Activated CD4-positive, alpha-beta memory T cell treated with anti-CD3 and anti-CD28 coated beads for 36 hours (primary cell): ENCODE measurements at regions not wholly inside any gene's neighbourhood (a gene's known extent, or its start where the extent isn't known, plus 50 kb on each side); places are given as distances from the start of the nearest gene placed in this dataset.

ENCODE experiments used
- CTCF ChIA-PET: fragments of 350-600 bp; sonication (Branson Sonifier 250); formaldehyde crosslinking; loops from one replicate; lab custom pipeline; 2021; ENCODE audit warnings: antibody characterized with exemption, inconsistent platforms; lab: Charles Lee
- POLR2A ChIA-PET: fragments of 350-600 bp; sonication (Branson Sonifier 250); formaldehyde crosslinking; loops from one replicate; lab custom pipeline; 2021; ENCODE audit warnings: antibody characterized with exemption; lab: Charles Lee
- DNase-seq: peaks from one replicate; pipeline ENCODE4 v3.0.0-alpha.2; 2020
- H3K27ac Mint-ChIP-seq: one replicate; pipeline ENCODE4 v1.8.0; 2021; ENCODE audit warnings: mixed read lengths
- H3K27me3 Mint-ChIP-seq: one replicate; pipeline ENCODE4 v1.8.0; 2021; ENCODE audit warnings: mixed read lengths
- H3K36me3 Mint-ChIP-seq: one replicate; pipeline ENCODE4 v1.8.0; 2021; ENCODE audit warnings: mixed read lengths
- H3K4me1 Mint-ChIP-seq: one replicate; pipeline ENCODE4 v1.8.0; 2021; ENCODE audit warnings: low read depth, mixed read lengths
- H3K4me3 Mint-ChIP-seq: one replicate; pipeline ENCODE4 v1.8.0; 2021; ENCODE audit warnings: mild to moderate bottlenecking, mixed read lengths
- H3K9me3 Mint-ChIP-seq: one replicate; pipeline ENCODE4 v1.8.0; 2021; ENCODE audit warnings: mixed read lengths
- intact Hi-C: fragments of 100-400 bp; cut with micrococcal nuclease; formaldehyde crosslinking; loops from one replicate; pipeline ENCODE4 v1.15.1; 2023

- Mint-ChIP-seq H3K27ac (no peak overlapping the region), H3K27me3 (no peaks in the 10 kb centered on the region), H3K4me3 (no peak overlapping the region), H3K4me1 (no peaks in the 10 kb centered on the region), H3K9me3 (peaks cover 12% of the 10 kb centered on the region), H3K36me3 (no peaks in the 10 kb centered on the region)
- POLR2A ChIA-PET, result no interaction called here
- DNase-seq, result no peak
- intact Hi-C loops, result no loop called here
- CTCF ChIA-PET, result no interaction called here
Observed at GRCh38 chr4:18930487-18930886, 908.9 kb upstream of the LCORL start.

GRCh38 chr4:18923496-18924161 lies 902.1 kb upstream of the LCORL start:
- ChIA-PET POLR2A (no interaction called here), CTCF (no interaction called here)
- intact Hi-C loops, result no loop called here
- no peak for DNase-seq
- no peaks in the 10 kb centered on the region for H3K36me3 Mint-ChIP-seq
- no peak overlapping the region for H3K4me3 Mint-ChIP-seq
- no peak overlapping the region for H3K27ac Mint-ChIP-seq
- no peaks in the 10 kb centered on the region for H3K27me3 Mint-ChIP-seq
- H3K9me3 Mint-ChIP-seq, result peaks cover 10% of the 10 kb centered on the region
- H3K4me1 Mint-ChIP-seq, result no peaks in the 10 kb centered on the region

GRCh38 chr4:18917689-18918088 lies 896.1 kb upstream of the LCORL start:
- ChIA-PET CTCF (no interaction called here), POLR2A (no interaction called here)
- Mint-ChIP-seq H3K4me1 (no peaks in the 10 kb centered on the region), H3K4me3 (no peak overlapping the region), H3K36me3 (no peaks in the 10 kb centered on the region), H3K27ac (no peak overlapping the region), H3K27me3 (no peaks in the 10 kb centered on the region), H3K9me3 (peaks cover 16% of the 10 kb centered on the region)
- intact Hi-C loops, result no loop called here
- DNase-seq, result no peak

GRCh38 chr4:18914182-18914581 lies 892.6 kb upstream of the LCORL start:
- Mint-ChIP-seq H3K4me1 (no peaks in the 10 kb centered on the region), H3K36me3 (no peaks in the 10 kb centered on the region), H3K9me3 (peaks cover 20% of the 10 kb centered on the region), H3K27me3 (no peaks in the 10 kb centered on the region), H3K4me3 (no peak overlapping the region), H3K27ac (no peak overlapping the region)
- intact Hi-C loops, result no loop called here
- ChIA-PET CTCF (no interaction called here), POLR2A (no interaction called here)
- DNase-seq, result no peak

- intact Hi-C loops, result no loop called here
- H3K36me3 Mint-ChIP-seq, result no peaks in the 10 kb centered on the region
- H3K9me3 Mint-ChIP-seq, result peaks cover 3% of the 10 kb centered on the region
- H3K27me3 Mint-ChIP-seq, result no peaks in the 10 kb centered on the region
- no peak overlapping the region for H3K4me3 Mint-ChIP-seq
- POLR2A ChIA-PET, result no interaction called here
- no peak for DNase-seq
- no peak overlapping the region for H3K27ac Mint-ChIP-seq
- H3K4me1 Mint-ChIP-seq, result no peaks in the 10 kb centered on the region
- CTCF ChIA-PET, result no interaction called here
Observed at GRCh38 chr4:18894928-18895327, 873.4 kb upstream of the LCORL start.

GRCh38 chr4:18882468-18882867 lies 860.9 kb upstream of the LCORL start:
- Mint-ChIP-seq H3K27me3 (no peaks in the 10 kb centered on the region), H3K9me3 (peaks cover 7% of the 10 kb centered on the region), H3K36me3 (no peaks in the 10 kb centered on the region), H3K4me1 (no peaks in the 10 kb centered on the region), H3K27ac (no peak overlapping the region), H3K4me3 (no peak overlapping the region)
- ChIA-PET POLR2A (no interaction called here), CTCF (no interaction called here)
- DNase-seq, result no peak
- intact Hi-C loops, result no loop called here

GRCh38 chr4:18881556-18881955 lies 860.0 kb upstream of the LCORL start:
- H3K4me3 Mint-ChIP-seq, result no peak overlapping the region
- ChIA-PET CTCF (no interaction called here), POLR2A (no interaction called here)
- H3K27me3 Mint-ChIP-seq, result no peaks in the 10 kb centered on the region
- no peaks in the 10 kb centered on the region for H3K4me1 Mint-ChIP-seq
- no peak overlapping the region for H3K27ac Mint-ChIP-seq
- peaks cover 10% of the 10 kb centered on the region for H3K9me3 Mint-ChIP-seq
- intact Hi-C loops, result no loop called here
- H3K36me3 Mint-ChIP-seq, result no peaks in the 10 kb centered on the region
- DNase-seq, result no peak

- Mint-ChIP-seq H3K4me1 (no peaks in the 10 kb centered on the region), H3K36me3 (no peaks in the 10 kb centered on the region), H3K27me3 (no peaks in the 10 kb centered on the region), H3K4me3 (no peak overlapping the region), H3K9me3 (peaks cover 10% of the 10 kb centered on the region), H3K27ac (no peak overlapping the region)
- POLR2A ChIA-PET, result no interaction called here
- no peak for DNase-seq
- intact Hi-C loops, result no loop called here
- CTCF ChIA-PET, result no interaction called here
Observed at GRCh38 chr4:18880871-18881270, 859.3 kb upstream of the LCORL start.

- H3K9me3 Mint-ChIP-seq, result peaks cover 18% of the 10 kb centered on the region
- intact Hi-C loops, result no loop called here
- no peaks in the 10 kb centered on the region for H3K27me3 Mint-ChIP-seq
- no peaks in the 10 kb centered on the region for H3K4me1 Mint-ChIP-seq
- ChIA-PET CTCF (no interaction called here), POLR2A (no interaction called here)
- H3K36me3 Mint-ChIP-seq, result no peaks in the 10 kb centered on the region
- DNase-seq, result no peak
- H3K4me3 Mint-ChIP-seq, result no peak overlapping the region
- no peak overlapping the region for H3K27ac Mint-ChIP-seq
Observed at GRCh38 chr4:18878561-18878960, 857.0 kb upstream of the LCORL start.

- intact Hi-C loops, result no loop called here
- ChIA-PET CTCF (no interaction called here), POLR2A (interaction anchor here (0.6 kb wide), 1 partner anchor 57 kb away, joined by 3 read pairs; no protein-coding TSS in a partner anchor)
- H3K27ac Mint-ChIP-seq, result no peak overlapping the region
- H3K4me3 Mint-ChIP-seq, result no peak overlapping the region
- H3K27me3 Mint-ChIP-seq, result no peaks in the 10 kb centered on the region
- H3K36me3 Mint-ChIP-seq, result no peaks in the 10 kb centered on the region
- DNase-seq, result no peak
- H3K4me1 Mint-ChIP-seq, result no peaks in the 10 kb centered on the region
- H3K9me3 Mint-ChIP-seq, result peaks cover 18% of the 10 kb centered on the region
Observed at GRCh38 chr4:18869166-18869565, 847.6 kb upstream of the LCORL start.

GRCh38 chr4:18860836-18861530 lies 839.4 kb upstream of the LCORL start:
- H3K27ac Mint-ChIP-seq, result no peak overlapping the region
- H3K9me3 Mint-ChIP-seq, result peaks cover 6% of the 10 kb centered on the region
- intact Hi-C loops, result no loop called here
- H3K27me3 Mint-ChIP-seq, result no peaks in the 10 kb centered on the region
- no peak for DNase-seq
- ChIA-PET CTCF (no interaction called here), POLR2A (no interaction called here)
- no peaks in the 10 kb centered on the region for H3K36me3 Mint-ChIP-seq
- no peak overlapping the region for H3K4me3 Mint-ChIP-seq
- no peaks in the 10 kb centered on the region for H3K4me1 Mint-ChIP-seq

GRCh38 chr4:18859468-18859867 lies 837.9 kb upstream of the LCORL start:
- intact Hi-C loops, result no loop called here

More at GRCh38 chr4:18859468-18859867, 837.9 kb upstream of the LCORL start:
- ChIA-PET CTCF (no interaction called here), POLR2A (no interaction called here)
- no peak overlapping the region for H3K4me3 Mint-ChIP-seq
- peaks cover 6% of the 10 kb centered on the region for H3K9me3 Mint-ChIP-seq
- no peaks in the 10 kb centered on the region for H3K27me3 Mint-ChIP-seq
- no peaks in the 10 kb centered on the region for H3K36me3 Mint-ChIP-seq
- no peak for DNase-seq
- no peaks in the 10 kb centered on the region for H3K4me1 Mint-ChIP-seq
- no peak overlapping the region for H3K27ac Mint-ChIP-seq
